A673 (cell line): ENCODE measurements at regions not wholly inside any gene's neighbourhood (a gene's known extent, or its start where the extent isn't known, plus 50 kb on each side); places are given as distances from the start of the nearest gene placed in this dataset.

Source experiments
- EZH2 ChIP-seq: fragments of 200-600 bp; sonication (generic); IDR thresholded peaks from 2 replicates; pipeline ENCODE4 v1.6.1; 2017; ENCODE audit warnings: borderline replicate concordance, low read depth, mild to moderate bottlenecking, mixed read lengths, antibody characterized with exemption, low read length; ENCODE audit not compliant: poor library complexity, severe bottlenecking
- TF ChIP-seq, protein P1 (sequence below): fragments of 300-800, 200-600 bp; sonication (generic); conservative IDR thresholded peaks from 2 replicates; pipeline ENCODE4 v1.5.1; 2017; ENCODE audit warnings: low read depth, mild to moderate bottlenecking, antibody characterized with exemption, low read length, moderate library complexity, mixed read lengths

DNA sequence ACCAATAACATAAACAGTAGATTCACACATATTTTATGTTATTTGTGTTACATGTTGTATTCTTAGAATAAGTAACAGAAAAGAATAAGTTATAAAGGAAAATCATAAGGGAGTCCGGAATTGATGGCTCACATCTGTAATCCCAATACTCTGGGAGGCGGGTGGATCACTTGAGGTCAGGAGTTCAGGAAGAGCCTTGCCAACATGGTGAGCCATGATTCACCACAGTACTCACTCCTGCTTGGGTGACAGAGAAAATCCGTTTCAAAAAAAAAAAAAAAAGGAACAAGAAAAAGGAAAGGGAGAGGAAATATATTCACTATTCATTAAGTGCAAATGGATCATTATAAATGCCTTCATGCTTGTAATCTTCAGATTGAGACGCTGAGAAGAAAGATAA, 533.3 kb upstream of the CDH9 start:
- TF ChIP-seq, protein P1, sequence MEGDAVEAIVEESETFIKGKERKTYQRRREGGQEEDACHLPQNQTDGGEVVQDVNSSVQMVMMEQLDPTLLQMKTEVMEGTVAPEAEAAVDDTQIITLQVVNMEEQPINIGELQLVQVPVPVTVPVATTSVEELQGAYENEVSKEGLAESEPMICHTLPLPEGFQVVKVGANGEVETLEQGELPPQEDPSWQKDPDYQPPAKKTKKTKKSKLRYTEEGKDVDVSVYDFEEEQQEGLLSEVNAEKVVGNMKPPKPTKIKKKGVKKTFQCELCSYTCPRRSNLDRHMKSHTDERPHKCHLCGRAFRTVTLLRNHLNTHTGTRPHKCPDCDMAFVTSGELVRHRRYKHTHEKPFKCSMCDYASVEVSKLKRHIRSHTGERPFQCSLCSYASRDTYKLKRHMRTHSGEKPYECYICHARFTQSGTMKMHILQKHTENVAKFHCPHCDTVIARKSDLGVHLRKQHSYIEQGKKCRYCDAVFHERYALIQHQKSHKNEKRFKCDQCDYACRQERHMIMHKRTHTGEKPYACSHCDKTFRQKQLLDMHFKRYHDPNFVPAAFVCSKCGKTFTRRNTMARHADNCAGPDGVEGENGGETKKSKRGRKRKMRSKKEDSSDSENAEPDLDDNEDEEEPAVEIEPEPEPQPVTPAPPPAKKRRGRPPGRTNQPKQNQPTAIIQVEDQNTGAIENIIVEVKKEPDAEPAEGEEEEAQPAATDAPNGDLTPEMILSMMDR = no peak
- no peak for TF ChIP-seq EZH2
